Lower lobe of right lung (tissue), 2 donors: ENCODE measurements at regions not wholly inside any gene's neighbourhood (a gene's known extent, or its start where the extent isn't known, plus 50 kb on each side); places are given as distances from the start of the nearest gene placed in this dataset.

Source experiments
- ATAC-seq, 2 donors: fragments of 200-7000 bp; cut with Tn5 transposase; one replicate each; pipeline ENCODE4 v1.9.1; 2020 to 2022; ENCODE audit warnings: mild to moderate bottlenecking in 2 of 2, moderate library complexity in 2 of 2
- DNase-seq: peaks from one replicate; pipeline ENCODE4 v3.0.0-alpha.2; 2020
- H3K27ac ChIP-seq: fragments of 200-600 bp; one replicate; pipeline ENCODE4 v1.8.0; 2022
- H3K27me3 ChIP-seq: fragments of 200-600 bp; one replicate; pipeline ENCODE4 v1.8.0; 2022; ENCODE audit warnings: low read depth
- H3K36me3 ChIP-seq: fragments of 200-600 bp; one replicate; pipeline ENCODE4 v1.8.0; 2022; ENCODE audit warnings: mild to moderate bottlenecking
- H3K4me1 ChIP-seq: fragments of 200-600 bp; one replicate; pipeline ENCODE4 v1.8.0; 2022
- H3K4me3 ChIP-seq: fragments of 200-600 bp; one replicate; pipeline ENCODE4 v1.8.0; 2022; ENCODE audit warnings: mild to moderate bottlenecking
- H3K9me3 ChIP-seq: fragments of 200-600 bp; one replicate; pipeline ENCODE4 v1.8.0; 2022
- CTCF ChIP-seq: fragments of 200-600 bp; IDR thresholded peaks from one replicate; pipeline ENCODE4 v1.8.0; 2022; ENCODE audit warnings: antibody characterized with exemption, mild to moderate bottlenecking
- intact Hi-C: fragments of 100-400 bp; cut with DNase I; formaldehyde crosslinking; loops from one replicate; pipeline ENCODE4 v1.11.0; 2022
- donor health status: DM: no; HTN: yes; CAD: no; lungs with severe emphysema.

- intact Hi-C loops = no loop called here
- H3K27ac ChIP-seq = no peak overlapping the region
- H3K4me1 ChIP-seq = no peaks in the 10 kb centered on the region
- H3K36me3 ChIP-seq = no peaks in the 10 kb centered on the region
- no peak overlapping the region for H3K4me3 ChIP-seq
- DNase-seq = no peak
- no peak for ATAC-seq
- H3K9me3 ChIP-seq = no peaks in the 10 kb centered on the region
- TF ChIP-seq CTCF = no peak
- H3K27me3 ChIP-seq = no peaks in the 10 kb centered on the region
These were observed 338.1 kb downstream of the DMRT2 start for GRCh38 chr9:1388216-1388615.

GRCh38 chr9:1400983-1401382 lies 350.8 kb downstream of the DMRT2 start:
- Histone ChIP-seq H3K4me3 (no peak overlapping the region), H3K27me3 (no peaks in the 10 kb centered on the region), H3K9me3 (no peaks in the 10 kb centered on the region), H3K27ac (no peak overlapping the region), H3K36me3 (no peaks in the 10 kb centered on the region), H3K4me1 (no peaks in the 10 kb centered on the region)
- DNase-seq (no peak), ATAC-seq (no peak)
- intact Hi-C loops = no loop called here
- TF ChIP-seq CTCF = no peak

- Histone ChIP-seq H3K9me3 (no peaks in the 10 kb centered on the region), H3K36me3 (no peaks in the 10 kb centered on the region), H3K27me3 (no peaks in the 10 kb centered on the region), H3K4me3 (no peak overlapping the region), H3K4me1 (no peaks in the 10 kb centered on the region), H3K27ac (no peak overlapping the region)
- no peak for ATAC-seq
- TF ChIP-seq CTCF = no peak
- intact Hi-C loops = no loop called here
- no peak for DNase-seq
These were observed 354.8 kb downstream of the DMRT2 start for GRCh38 chr9:1404940-1405339.

GRCh38 chr9:1411826-1412225 lies 361.7 kb downstream of the DMRT2 start:
- Histone ChIP-seq H3K4me3 (no peak overlapping the region), H3K27me3 (no peaks in the 10 kb centered on the region), H3K4me1 (no peaks in the 10 kb centered on the region), H3K27ac (no peak overlapping the region), H3K36me3 (no peaks in the 10 kb centered on the region), H3K9me3 (no peaks in the 10 kb centered on the region)
- ATAC-seq (no peak), DNase-seq (no peak)
- intact Hi-C loops = no loop called here
- no peak for TF ChIP-seq CTCF

- ATAC-seq (no peak), DNase-seq (no peak)
- intact Hi-C loops = no loop called here
- Histone ChIP-seq H3K9me3 (no peaks in the 10 kb centered on the region), H3K27me3 (no peaks in the 10 kb centered on the region), H3K4me3 (no peak overlapping the region), H3K4me1 (no peaks in the 10 kb centered on the region), H3K36me3 (no peaks in the 10 kb centered on the region), H3K27ac (no peak overlapping the region)
- no peak for TF ChIP-seq CTCF
These were observed 364.6 kb downstream of the DMRT2 start for GRCh38 chr9:1414711-1415131.

GRCh38 chr9:1415146-1415545 lies 365.0 kb downstream of the DMRT2 start:
- TF ChIP-seq CTCF = no peak
- Histone ChIP-seq H3K4me1 (no peaks in the 10 kb centered on the region), H3K9me3 (no peaks in the 10 kb centered on the region), H3K27ac (no peak overlapping the region), H3K27me3 (no peaks in the 10 kb centered on the region), H3K4me3 (no peak overlapping the region), H3K36me3 (no peaks in the 10 kb centered on the region)
- intact Hi-C loops = no loop called here
- ATAC-seq (no peak), DNase-seq (no peak)
